Peyer's patch (tissue), 4 donors: ENCODE measurements at regions not wholly inside any gene's neighbourhood (a gene's known extent, or its start where the extent isn't known, plus 50 kb on each side); places are given as distances from the start of the nearest gene placed in this dataset.

Experiments used
- DNase-seq, 3 donors: peaks; one replicate each; pipeline ENCODE4 v3.0.0-alpha.2; 2017 to 2019
- H3K27ac ChIP-seq, 4 donors: fragments of 200-600 bp; sonication (generic); one replicate each; pipeline ENCODE4 v1.5.1; 2016 to 2019
- H3K27me3 ChIP-seq, 2 donors: fragments of 200-600 bp; sonication (generic); one replicate each; pipeline ENCODE4 v1.5.1; 2019
- H3K36me3 ChIP-seq, 3 donors: fragments of 200-600 bp; sonication (generic); one replicate each; pipeline ENCODE4 v1.5.1; 2016 to 2019
- H3K4me1 ChIP-seq, 4 donors: fragments of 200-600 bp; sonication (generic); one replicate each; pipeline ENCODE4 v1.5.1; 2016 to 2019
- H3K4me3 ChIP-seq, 4 donors: fragments of 200-600 bp; sonication (generic); 1 replicate in 3 of 4; 2 replicates in 1 of 4; pipeline ENCODE4 v1.5.1; 2016 to 2019; ENCODE audit warnings: mild to moderate bottlenecking in 1 of 4
- H3K9me3 ChIP-seq, 4 donors: fragments of 200-600 bp; sonication (generic); one replicate each; pipeline ENCODE4 v1.5.1; 2016 to 2019; ENCODE audit warnings: mild to moderate bottlenecking in 1 of 4
- POLR2A ChIP-seq, 2 donors: fragments of 450-650 bp; IDR thresholded peaks; one replicate each; pipeline ENCODE4 v1.5.1; 2017; ENCODE audit warnings: antibody characterized with exemption in 2 of 2, mild to moderate bottlenecking in 2 of 2, moderate library complexity in 2 of 2
- TF ChIP-seq, protein P1 (sequence below), 6 experiments: fragments of 450-650 bp in 4 of 6; fragments of 200-600 bp in 2 of 6; sonication (generic) in 1 of 6; IDR thresholded peaks; one replicate each; pipeline ENCODE4 v1.5.1; 2017 to 2019; ENCODE audit warnings: antibody characterized with exemption in 6 of 6, mild to moderate bottlenecking in 3 of 6, moderate library complexity in 1 of 6

DNA sequence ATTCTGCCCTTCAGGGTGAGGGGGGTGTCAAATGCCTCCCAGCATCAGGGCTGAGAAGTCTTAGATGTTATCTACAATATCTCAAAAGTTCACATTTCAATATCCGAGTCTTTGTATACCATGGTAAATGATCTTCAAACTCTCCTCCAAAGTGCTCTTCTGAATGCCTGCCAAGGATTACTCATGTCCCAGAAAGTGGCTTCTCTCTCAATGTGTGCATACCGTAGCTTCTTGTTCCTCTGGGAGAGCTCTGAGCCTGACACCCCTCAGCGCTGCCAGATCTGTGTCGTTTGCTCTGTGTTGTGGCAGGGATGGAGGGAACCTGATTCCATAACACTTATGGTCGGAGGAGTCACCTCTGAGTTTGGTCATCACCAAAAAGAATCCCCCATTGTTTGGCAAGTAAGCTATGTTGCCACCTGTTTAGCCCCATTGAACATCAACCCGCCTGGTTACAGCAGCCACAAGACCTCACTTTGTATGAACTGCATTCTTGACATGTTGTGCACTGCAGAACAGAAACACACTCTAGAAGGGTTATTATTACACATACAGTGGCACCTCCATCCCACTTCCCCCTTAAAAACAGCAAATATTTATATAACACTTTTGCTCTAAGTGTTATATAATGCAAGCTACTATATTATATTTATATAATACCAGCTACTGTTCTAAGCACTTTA, 163.1 kb upstream of the MIR17HG start:
- H3K36me3 ChIP-seq = no peaks in the 10 kb centered on the region
- H3K27me3 ChIP-seq = no peaks in the 10 kb centered on the region
- no peaks in the 10 kb centered on the region for H3K4me1 ChIP-seq
- H3K9me3 ChIP-seq = no peaks in the 10 kb centered on the region
- DNase-seq = no peak
- no peak for TF ChIP-seq POLR2A (IDR thresholded peaks at IDR 0.05)
- TF ChIP-seq, protein P1, sequence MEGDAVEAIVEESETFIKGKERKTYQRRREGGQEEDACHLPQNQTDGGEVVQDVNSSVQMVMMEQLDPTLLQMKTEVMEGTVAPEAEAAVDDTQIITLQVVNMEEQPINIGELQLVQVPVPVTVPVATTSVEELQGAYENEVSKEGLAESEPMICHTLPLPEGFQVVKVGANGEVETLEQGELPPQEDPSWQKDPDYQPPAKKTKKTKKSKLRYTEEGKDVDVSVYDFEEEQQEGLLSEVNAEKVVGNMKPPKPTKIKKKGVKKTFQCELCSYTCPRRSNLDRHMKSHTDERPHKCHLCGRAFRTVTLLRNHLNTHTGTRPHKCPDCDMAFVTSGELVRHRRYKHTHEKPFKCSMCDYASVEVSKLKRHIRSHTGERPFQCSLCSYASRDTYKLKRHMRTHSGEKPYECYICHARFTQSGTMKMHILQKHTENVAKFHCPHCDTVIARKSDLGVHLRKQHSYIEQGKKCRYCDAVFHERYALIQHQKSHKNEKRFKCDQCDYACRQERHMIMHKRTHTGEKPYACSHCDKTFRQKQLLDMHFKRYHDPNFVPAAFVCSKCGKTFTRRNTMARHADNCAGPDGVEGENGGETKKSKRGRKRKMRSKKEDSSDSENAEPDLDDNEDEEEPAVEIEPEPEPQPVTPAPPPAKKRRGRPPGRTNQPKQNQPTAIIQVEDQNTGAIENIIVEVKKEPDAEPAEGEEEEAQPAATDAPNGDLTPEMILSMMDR (IDR thresholded peaks at IDR 0.05) = no peak
- H3K27ac ChIP-seq = no peak overlapping the region
- no peak overlapping the region for H3K4me3 ChIP-seq

DNA sequence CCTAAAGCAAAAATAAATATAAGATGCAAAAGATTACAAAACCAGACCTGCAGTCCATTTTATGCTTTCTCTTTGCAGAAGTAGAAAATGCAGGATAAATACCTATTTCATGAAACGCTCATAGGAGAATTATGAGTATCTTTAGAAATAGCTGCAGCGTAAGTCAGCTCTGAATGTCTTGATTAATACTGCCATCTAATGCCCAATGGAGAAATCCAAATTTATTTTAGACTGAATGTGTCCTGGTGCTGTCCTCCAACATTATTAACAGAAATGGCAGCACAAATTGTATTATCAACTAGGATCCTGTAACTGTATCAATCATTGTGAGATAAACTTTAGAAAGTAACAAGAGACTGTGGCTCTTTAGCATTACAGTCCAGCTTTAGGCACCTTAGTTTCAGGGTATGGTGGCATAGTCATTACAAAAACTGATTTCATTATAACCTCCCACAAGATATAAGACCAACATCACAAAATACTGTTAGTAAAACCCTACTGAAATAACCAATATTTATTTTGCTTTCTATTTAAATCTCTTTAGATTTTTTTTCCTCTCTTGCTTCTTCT, 162.1 kb upstream of the MIR17HG start:
- Histone ChIP-seq H3K27me3 (no peaks in the 10 kb centered on the region), H3K27ac (no peak overlapping the region), H3K4me1 (no peaks in the 10 kb centered on the region), H3K36me3 (no peaks in the 10 kb centered on the region), H3K9me3 (no peaks in the 10 kb centered on the region), H3K4me3 (no peak overlapping the region)
- DNase-seq = no peak
- TF ChIP-seq, protein P1 (IDR thresholded peaks at IDR 0.05) = peak in 3 of 6 experiments; percentile 19 to 46 (median 28)
- TF ChIP-seq POLR2A (IDR thresholded peaks at IDR 0.05) = no peak

DNA sequence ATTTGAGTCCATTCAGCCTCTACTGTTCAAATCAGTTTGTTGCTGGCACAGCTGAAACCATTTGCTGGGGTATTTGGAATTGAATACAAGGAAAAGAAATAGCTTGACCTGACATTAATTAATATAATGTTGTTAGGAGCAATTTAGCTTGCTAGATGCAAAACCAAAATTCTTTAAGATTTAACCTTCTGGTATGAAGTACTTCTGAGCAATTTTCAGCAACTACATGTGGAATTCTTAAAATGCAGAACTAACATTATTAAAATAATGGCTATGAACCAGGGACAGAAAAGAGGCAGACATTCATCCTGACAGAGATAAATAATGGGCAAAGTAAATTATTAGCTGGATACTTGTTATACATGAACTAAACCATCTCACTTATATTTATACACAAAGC, 160.0 kb upstream of the MIR17HG start:
- Histone ChIP-seq H3K4me3 (no peak overlapping the region), H3K27me3 (no peaks in the 10 kb centered on the region), H3K36me3 (no peaks in the 10 kb centered on the region), H3K4me1 (no peaks in the 10 kb centered on the region), H3K9me3 (no peaks in the 10 kb centered on the region), H3K27ac (no peak overlapping the region)
- DNase-seq = no peak
- TF ChIP-seq, protein P1 (IDR thresholded peaks at IDR 0.05) = no peak
- no peak for TF ChIP-seq POLR2A (IDR thresholded peaks at IDR 0.05)

DNA sequence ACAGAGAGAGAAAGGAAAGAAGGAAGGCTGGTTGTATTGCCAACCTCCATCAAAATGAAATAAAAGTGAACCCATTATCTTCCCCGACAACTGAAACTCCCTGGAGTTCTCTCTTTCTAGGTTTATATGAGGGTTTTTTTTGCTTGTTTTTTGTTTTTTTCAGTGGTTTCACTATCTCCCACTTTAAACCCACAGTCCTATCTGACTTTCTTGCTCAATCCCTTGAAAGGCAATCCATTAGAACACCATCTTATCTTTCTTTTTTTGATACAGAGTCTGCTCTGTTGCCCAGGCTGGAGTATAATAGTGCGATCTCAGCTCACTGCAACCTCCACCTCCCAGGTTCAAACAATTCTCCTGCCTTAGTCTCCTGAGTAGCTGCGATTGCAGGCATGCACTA, 158.0 kb upstream of the MIR17HG start:
- Histone ChIP-seq H3K4me3 (no peak overlapping the region), H3K27me3 (no peaks in the 10 kb centered on the region), H3K36me3 (no peaks in the 10 kb centered on the region), H3K9me3 (no peaks in the 10 kb centered on the region), H3K27ac (no peak overlapping the region), H3K4me1 (no peaks in the 10 kb centered on the region)
- no peak for DNase-seq
- TF ChIP-seq, protein P1 (IDR thresholded peaks at IDR 0.05) = no peak
- no peak for TF ChIP-seq POLR2A (IDR thresholded peaks at IDR 0.05)

DNA sequence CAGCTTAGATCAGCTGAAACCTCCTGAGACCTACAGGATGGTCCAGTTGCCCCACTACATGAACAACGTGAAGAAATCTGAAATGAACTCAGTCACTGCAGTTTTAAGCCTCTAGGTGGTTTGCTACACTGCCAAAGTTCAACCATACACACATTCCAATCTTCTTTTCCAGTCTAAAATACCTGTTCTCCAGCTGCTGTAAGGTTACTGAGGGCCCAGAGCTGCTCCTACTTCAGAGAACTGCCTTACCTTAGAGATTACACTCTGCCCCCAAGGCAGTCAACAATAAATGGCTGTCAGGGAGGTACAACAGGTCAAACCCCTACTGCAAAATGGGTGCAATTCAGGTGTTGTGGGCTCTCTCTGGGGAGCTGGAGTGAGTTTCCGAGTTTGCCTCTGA, 154.1 kb upstream of the MIR17HG start:
- no peaks in the 10 kb centered on the region for H3K27me3 ChIP-seq
- TF ChIP-seq, protein P1 (IDR thresholded peaks at IDR 0.05) = no peak
- no peak for TF ChIP-seq POLR2A (IDR thresholded peaks at IDR 0.05)
- DNase-seq = no peak
- H3K36me3 ChIP-seq = no peaks in the 10 kb centered on the region
- no peaks in the 10 kb centered on the region for H3K4me1 ChIP-seq
- no peaks in the 10 kb centered on the region for H3K9me3 ChIP-seq
- no peak overlapping the region for H3K4me3 ChIP-seq
- H3K27ac ChIP-seq = no peak overlapping the region
